Upper lobe of left lung (tissue), 4 donors: ENCODE measurements at regions not wholly inside any gene's neighbourhood (a gene's known extent, or its start where the extent isn't known, plus 50 kb on each side); places are given as distances from the start of the nearest gene placed in this dataset.

Experiments
- POLR2A ChIP-seq, 4 donors: fragments of 450-650 bp; IDR thresholded peaks; one replicate each; pipeline ENCODE4 v1.5.1; 2016 to 2017; ENCODE audit warnings: antibody characterized with exemption in 4 of 4, mild to moderate bottlenecking in 2 of 4
- POLR2AphosphoS5 ChIP-seq, 2 donors: sonication (generic); formaldehyde crosslinking; IDR thresholded peaks; one replicate each; pipeline ENCODE4 v1.5.1; 2017; ENCODE audit warnings: antibody characterized with exemption in 2 of 2
- TF ChIP-seq, protein P1 (sequence below), 6 experiments: fragments of 450-650 bp in 4 of 6; fragments of 200-600 bp in 2 of 6; sonication (generic) in 2 of 6; IDR thresholded peaks; one replicate each; pipeline ENCODE4 v1.5.1; 2016 to 2019; ENCODE audit warnings: antibody characterized with exemption in 6 of 6

GRCh38 chr4:163969291-163969690 lies 474.8 kb downstream of the TMA16 start:
- TF ChIP-seq, protein P1, sequence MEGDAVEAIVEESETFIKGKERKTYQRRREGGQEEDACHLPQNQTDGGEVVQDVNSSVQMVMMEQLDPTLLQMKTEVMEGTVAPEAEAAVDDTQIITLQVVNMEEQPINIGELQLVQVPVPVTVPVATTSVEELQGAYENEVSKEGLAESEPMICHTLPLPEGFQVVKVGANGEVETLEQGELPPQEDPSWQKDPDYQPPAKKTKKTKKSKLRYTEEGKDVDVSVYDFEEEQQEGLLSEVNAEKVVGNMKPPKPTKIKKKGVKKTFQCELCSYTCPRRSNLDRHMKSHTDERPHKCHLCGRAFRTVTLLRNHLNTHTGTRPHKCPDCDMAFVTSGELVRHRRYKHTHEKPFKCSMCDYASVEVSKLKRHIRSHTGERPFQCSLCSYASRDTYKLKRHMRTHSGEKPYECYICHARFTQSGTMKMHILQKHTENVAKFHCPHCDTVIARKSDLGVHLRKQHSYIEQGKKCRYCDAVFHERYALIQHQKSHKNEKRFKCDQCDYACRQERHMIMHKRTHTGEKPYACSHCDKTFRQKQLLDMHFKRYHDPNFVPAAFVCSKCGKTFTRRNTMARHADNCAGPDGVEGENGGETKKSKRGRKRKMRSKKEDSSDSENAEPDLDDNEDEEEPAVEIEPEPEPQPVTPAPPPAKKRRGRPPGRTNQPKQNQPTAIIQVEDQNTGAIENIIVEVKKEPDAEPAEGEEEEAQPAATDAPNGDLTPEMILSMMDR (IDR thresholded peaks at IDR 0.05), result no peak
- no peak for TF ChIP-seq POLR2A (IDR thresholded peaks at IDR 0.05)
- TF ChIP-seq POLR2AphosphoS5 (IDR thresholded peaks at IDR 0.05), result no peak
